IMR-90 (cell line): ENCODE measurements at regions not wholly inside any gene's neighbourhood (a gene's known extent, or its start where the extent isn't known, plus 50 kb on each side); places are given as distances from the start of the nearest gene placed in this dataset.

Experiments
- ATAC-seq: fragments of 200-7000 bp; cut with Tn5 transposase; 2 replicates; pipeline ENCODE4 v1.9.1; 2020; ENCODE audit warnings: low read depth, mild to moderate bottlenecking, moderate library complexity
- BruUV-seq: library from RNA; stranded (reverse); fragments of 400-500 nt; replicated peaks from 2 replicates; lab custom pipeline; 2021; lab: Mats Ljungman, UMichigan
- CTCF ChIA-PET: fragments of 300-600 bp; formaldehyde crosslinking; extraction: SDS; loops from one replicate; lab custom pipeline; 2021; ENCODE audit warnings: antibody characterized with exemption; lab: Yijun Ruan, JAX
- POLR2A ChIA-PET: fragments of 300-600 bp; sonication (Branson Sonifier 250); formaldehyde crosslinking; loops from one replicate; lab custom pipeline; 2022; ENCODE audit warnings: antibody characterized with exemption; ENCODE audit not compliant: unreplicated experiment; lab: Charles Lee
- DNase-seq: peaks from one replicate; pipeline ENCODE4 v3.0.0; 2013
- H2AFZ ChIP-seq: replicated peaks from 2 replicates; pipeline ENCODE3; 2013; ENCODE audit warnings: low read length, mild to moderate bottlenecking; ENCODE audit not compliant: poor library complexity
- H2AK5ac ChIP-seq: 2 replicates; pipeline ENCODE4 v1.6.1; 2013; ENCODE audit warnings: low read depth, low read length, inconsistent platforms
- H2AK9ac ChIP-seq: replicated peaks from 2 replicates; pipeline ENCODE3; 2013; ENCODE audit warnings: mild to moderate bottlenecking, low read depth, low read length, moderate library complexity; ENCODE audit not compliant: poor library complexity
- H2BK120ac ChIP-seq: 2 replicates; pipeline ENCODE4 v1.6.1; 2013; ENCODE audit warnings: low read depth, low read length, inconsistent platforms
- H2BK15ac ChIP-seq: 3 replicates; pipeline ENCODE4 v1.6.1; 2013; ENCODE audit warnings: low read depth, low read length, inconsistent platforms
- H2BK20ac ChIP-seq: 2 replicates; pipeline ENCODE4 v1.6.1; 2013; ENCODE audit warnings: low read depth, mild to moderate bottlenecking, inconsistent platforms, low read length, moderate library complexity
- H2BK5ac ChIP-seq: 2 replicates; pipeline ENCODE4 v1.6.1; 2013; ENCODE audit warnings: mild to moderate bottlenecking, low read depth, low read length, inconsistent platforms; ENCODE audit not compliant: poor library complexity, severe bottlenecking
- H3K14ac ChIP-seq: replicated peaks from 2 replicates; pipeline ENCODE4 v1.6.1; 2013; ENCODE audit warnings: low read depth, low read length, inconsistent platforms
- H3K18ac ChIP-seq: 2 replicates; pipeline ENCODE4 v1.6.1; 2013; ENCODE audit warnings: low read depth, low read length, control low read depth
- H3K23ac ChIP-seq: 2 replicates; pipeline ENCODE4 v1.6.1; 2013; ENCODE audit warnings: low read depth, low read length, inconsistent platforms
- H3K27ac ChIP-seq: 2 replicates; pipeline ENCODE4 v1.5.1; 2013; ENCODE audit warnings: mild to moderate bottlenecking, control low read depth, low read length; ENCODE audit not compliant: insufficient read depth
- H3K27me3 ChIP-seq: 2 replicates; pipeline ENCODE4 v1.6.1; 2013; ENCODE audit warnings: low read length; ENCODE audit not compliant: control insufficient read depth, insufficient read depth
- H3K36me3 ChIP-seq: 2 replicates; pipeline ENCODE4 v1.6.1; 2013; ENCODE audit warnings: low read length, mixed read lengths; ENCODE audit not compliant: control insufficient read depth, insufficient read depth
- H3K4ac ChIP-seq: 2 replicates; pipeline ENCODE4 v1.6.1; 2013; ENCODE audit warnings: low read depth, low read length, inconsistent platforms
- H3K4me1 ChIP-seq: 2 replicates; pipeline ENCODE4 v1.6.1; 2013; ENCODE audit warnings: low read length, mixed read lengths; ENCODE audit not compliant: control insufficient read depth, insufficient read depth
- H3K4me2 ChIP-seq: 2 replicates; pipeline ENCODE4 v1.6.1; 2013; ENCODE audit warnings: low read depth, mild to moderate bottlenecking, control low read depth, low read length, moderate library complexity
- H3K4me3 ChIP-seq: 2 replicates; pipeline ENCODE4 v1.5.1; 2013; ENCODE audit warnings: low read depth, mild to moderate bottlenecking, control low read depth, low read length, moderate library complexity; ENCODE audit not compliant: insufficient read depth
- H3K56ac ChIP-seq: 2 replicates; pipeline ENCODE4 v1.6.1; 2013; ENCODE audit warnings: low read length, inconsistent platforms; ENCODE audit not compliant: insufficient read depth; ENCODE audit errors: extremely low read depth
- H3K79me1 ChIP-seq, 2 experiments: 2 replicates each; pipeline ENCODE4 v1.6.1; 2013; ENCODE audit warnings: low read length in 2 of 2, inconsistent platforms in 1 of 2, low read depth in 1 of 2
- H3K9ac ChIP-seq: 2 replicates; pipeline ENCODE4 v1.6.1; 2013; ENCODE audit warnings: low read depth, low read length, control low read depth
- H3K9me1 ChIP-seq: 2 replicates; pipeline ENCODE4 v1.6.1; 2013; ENCODE audit warnings: low read length, inconsistent platforms; ENCODE audit not compliant: insufficient read depth
- H3K9me3 ChIP-seq: 2 replicates; pipeline ENCODE4 v1.6.1; 2013; ENCODE audit warnings: low read length; ENCODE audit not compliant: control insufficient read depth, insufficient read depth
- H4K20me1 ChIP-seq: 2 replicates; pipeline ENCODE4 v1.6.1; 2013; ENCODE audit warnings: low read length, inconsistent platforms; ENCODE audit not compliant: insufficient read depth
- H4K5ac ChIP-seq: 2 replicates; pipeline ENCODE4 v1.6.1; 2013; ENCODE audit warnings: mild to moderate bottlenecking, low read depth, low read length, control low read depth
- H4K8ac ChIP-seq, 2 experiments: 2 replicates each; pipeline ENCODE4 v1.6.1; 2013; ENCODE audit warnings: low read depth in 2 of 2, low read length in 2 of 2, control low read depth in 1 of 2, inconsistent platforms in 1 of 2
- H4K91ac ChIP-seq: 2 replicates; pipeline ENCODE4 v1.6.1; 2013; ENCODE audit warnings: low read depth, low read length, inconsistent platforms; ENCODE audit not compliant: insufficient read depth
- CEBPB ChIP-seq: IDR thresholded peaks from 2 replicates; pipeline ENCODE4 v1.6.1; 2012; ENCODE audit warnings: low read depth, low read length, improper control_type of control experiment
- CTCF ChIP-seq: conservative IDR thresholded peaks from 2 replicates; pipeline ENCODE4 v1.5.1; 2012; ENCODE audit warnings: mild to moderate bottlenecking, low read depth, low read length, improper control_type of control experiment
- FOS ChIP-seq: fragments of 150-350 bp; IDR thresholded peaks from 2 replicates; pipeline ENCODE4 v1.6.1; 2016; ENCODE audit warnings: low read depth, low read length
- MAFK ChIP-seq: IDR thresholded peaks from 2 replicates; pipeline ENCODE4 v1.6.1; 2012; ENCODE audit warnings: low read depth, low read length, improper control_type of control experiment
- MAZ ChIP-seq: IDR thresholded peaks from 2 replicates; pipeline ENCODE4 v1.6.1; 2012; ENCODE audit warnings: low read depth, mild to moderate bottlenecking, low read length, improper control_type of control experiment, moderate library complexity, borderline replicate concordance
- MXI1 ChIP-seq: IDR thresholded peaks from 2 replicates; pipeline ENCODE4 v1.6.1; 2012; ENCODE audit warnings: low read depth, mild to moderate bottlenecking, low read length, moderate library complexity, borderline replicate concordance
- NFE2L2 ChIP-seq: fragments of 150-350 bp; IDR thresholded peaks from 2 replicates; pipeline ENCODE4 v1.6.1; 2016; ENCODE audit warnings: low read depth, mild to moderate bottlenecking, low read length
- POLR2A ChIP-seq: IDR thresholded peaks from 2 replicates; pipeline ENCODE4 v1.6.1; 2012; ENCODE audit warnings: mild to moderate bottlenecking, low read depth, low read length
- RCOR1 ChIP-seq: IDR thresholded peaks from 2 replicates; pipeline ENCODE4 v1.6.1; 2012; ENCODE audit warnings: mild to moderate bottlenecking, low read length, improper control_type of control experiment; ENCODE audit not compliant: insufficient replicate concordance
- SMC3 ChIP-seq: fragments of 150-350 bp; IDR thresholded peaks from 2 replicates; pipeline ENCODE4 v1.6.1; 2016; ENCODE audit warnings: low read depth, mild to moderate bottlenecking, antibody characterized with exemption, low read length, moderate library complexity
- USF2 ChIP-seq: fragments of 150-350 bp; IDR thresholded peaks from 2 replicates; pipeline ENCODE4 v1.6.1; 2017; ENCODE audit warnings: mild to moderate bottlenecking, antibody characterized with exemption, low read length, low read depth
- WGBS, 2 experiments: methylation state at CpG; one replicate each; pipeline versions ENCODE4 v1.1.5 to v1.1.7; 2013; ENCODE audit warnings: missing lambda C conversion rate in 2 of 2; ENCODE audit not compliant: insufficient read length in 1 of 2; ENCODE audit errors: extremely low coverage in 2 of 2; 5-methylcytosine and 5-hydroxymethylcytosine counted together
- dilution Hi-C: fragments of 300-500 bp; cut with HindIII; formaldehyde crosslinking; loops from one replicate; pipeline ENCODE4 v1.14.3; 2018; ENCODE audit warnings: low sequenced_read_pairs; ENCODE audit not compliant: unreplicated experiment
- in situ Hi-C: fragments of 300-500 bp; cut with MboI; formaldehyde crosslinking; loops from 3 replicates; pipeline ENCODE4 v1.14.3; 2019; ENCODE audit warnings: low sequenced_read_pairs, inconsistent platforms, mixed read lengths
- intact Hi-C: fragments of 100-400 bp; cut with micrococcal nuclease; formaldehyde crosslinking; loops from 2 replicates; pipeline ENCODE4 v1.10.0; 2022
- TF ChIP-seq, protein P1 (sequence below): fragments of 150-350 bp; IDR thresholded peaks from 2 replicates; pipeline ENCODE4 v1.6.1; 2016; ENCODE audit warnings: low read depth, mild to moderate bottlenecking, low read length, moderate library complexity, borderline replicate concordance

DNA sequence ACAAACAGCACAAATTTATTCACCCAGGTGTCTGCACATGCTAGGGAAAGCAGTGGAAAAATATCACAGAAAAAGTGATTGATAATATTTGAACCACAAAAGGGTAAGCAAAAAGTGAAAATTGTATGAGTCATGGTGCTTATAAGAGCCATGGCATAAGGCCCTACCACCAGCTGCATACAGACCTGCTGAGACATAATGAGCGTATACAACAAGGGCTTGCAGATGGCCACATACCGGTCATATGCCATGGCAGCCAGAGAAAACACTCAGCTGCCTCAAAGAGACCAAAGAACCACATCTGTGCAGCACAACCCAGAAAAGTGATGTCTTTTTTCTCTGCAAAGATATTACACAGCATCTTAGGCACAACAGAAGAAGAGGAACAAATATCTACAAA is 71.4 kb upstream of the OR9G4 start:
- Histone ChIP-seq H2BK15ac (no peak overlapping the region), H3K36me3 (no peaks in the 10 kb centered on the region), H4K91ac (no peak overlapping the region), H3K27ac (no peak overlapping the region), H2AFZ (no peak overlapping the region), H3K4me2 (no peak overlapping the region), H3K9me1 (no peaks in the 10 kb centered on the region), H2BK120ac (no peak overlapping the region), H3K4ac (no peak overlapping the region), H3K9me3 (0 out of 2 replicates have a peak, but pooled peaks cover 2% of the 10 kb centered on the region), H2AK5ac (no peak overlapping the region), H3K18ac (no peak overlapping the region), H3K4me3 (no peak overlapping the region), H3K14ac (no peak overlapping the region), H2BK20ac (no peak overlapping the region), H4K5ac (no peak overlapping the region), H3K9ac (no peak overlapping the region), H3K23ac (no peak overlapping the region), H4K20me1 (no peaks in the 10 kb centered on the region), H2BK5ac (no peak overlapping the region), H3K27me3 (no peaks in the 10 kb centered on the region), H3K56ac (no peak overlapping the region), H3K4me1 (no peaks in the 10 kb centered on the region), H2AK9ac (no peak overlapping the region), H4K8ac (no peak overlapping the region), H3K79me1 (no peaks in the 10 kb centered on the region)
- POLR2A ChIA-PET, result no interaction called here
- no TSS peak for BruUV-seq
- dilution Hi-C loops, result no loop called here
- no peak for TF ChIP-seq MAFK
- TF ChIP-seq RCOR1, result no peak
- TF ChIP-seq USF2, result no peak
- TF ChIP-seq CEBPB, result no peak
- TF ChIP-seq SMC3, result no peak
- TF ChIP-seq FOS, result no peak
- TF ChIP-seq NFE2L2, result no peak
- TF ChIP-seq, protein P1, sequence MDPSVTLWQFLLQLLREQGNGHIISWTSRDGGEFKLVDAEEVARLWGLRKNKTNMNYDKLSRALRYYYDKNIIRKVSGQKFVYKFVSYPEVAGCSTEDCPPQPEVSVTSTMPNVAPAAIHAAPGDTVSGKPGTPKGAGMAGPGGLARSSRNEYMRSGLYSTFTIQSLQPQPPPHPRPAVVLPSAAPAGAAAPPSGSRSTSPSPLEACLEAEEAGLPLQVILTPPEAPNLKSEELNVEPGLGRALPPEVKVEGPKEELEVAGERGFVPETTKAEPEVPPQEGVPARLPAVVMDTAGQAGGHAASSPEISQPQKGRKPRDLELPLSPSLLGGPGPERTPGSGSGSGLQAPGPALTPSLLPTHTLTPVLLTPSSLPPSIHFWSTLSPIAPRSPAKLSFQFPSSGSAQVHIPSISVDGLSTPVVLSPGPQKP, result no peak
- no peak for TF ChIP-seq POLR2A
- no peak for TF ChIP-seq CTCF
- no peak for TF ChIP-seq MXI1
- no peak for TF ChIP-seq MAZ
- in situ Hi-C loops, result no loop called here
- CTCF ChIA-PET, result no interaction called here
- ATAC-seq (no peak), DNase-seq (no peak)
- intact Hi-C loops, result loop anchor here (10.0 kb wide), 1 partner anchor 55 kb away; no protein-coding TSS in a partner anchor
- no CpG with 5 or more reads among the region's 2 CpGs for WGBS, 2 experiments
